ENCODE measurements at regions not wholly inside any gene's neighbourhood (a gene's known extent, or its start where the extent isn't known, plus 50 kb on each side); places are given as distances from the start of the nearest gene placed in this dataset.

GRCh38 chr4:176571206-176571605, 221.5 kb downstream of the VEGFC start:
- Histone ChIP-seq H3K9me3 (no peaks in the 10 kb centered on the region), H3K4me3 (no peak overlapping the region), H3K27ac (no peak overlapping the region), H3K4me1 (no peaks in the 10 kb centered on the region), H3K27me3 (no peaks in the 10 kb centered on the region), H3K36me3 (no peaks in the 10 kb centered on the region)
- TF ChIP-seq CTCF (IDR thresholded peaks at IDR 0.05): no peak
- no peak for TF ChIP-seq EP300 (IDR thresholded peaks at IDR 0.05)
- TF ChIP-seq POLR2A (IDR thresholded peaks at IDR 0.05): no peak
- DNase-seq (ENCODE audit: low spot score in 2 of 2): no peak
- WGBS, 2 donors: 72% methylated on average over 6 of the region's 6 CpGs

GRCh38 chr4:176575141-176575730, 217.5 kb downstream of the VEGFC start:
- DNase-seq (ENCODE audit: low spot score in 2 of 2): no peak
- Histone ChIP-seq H3K27ac (no peak overlapping the region), H3K27me3 (no peaks in the 10 kb centered on the region), H3K4me3 (no peak overlapping the region), H3K9me3 (no peaks in the 10 kb centered on the region), H3K36me3 (no peaks in the 10 kb centered on the region), H3K4me1 (no peaks in the 10 kb centered on the region)
- TF ChIP-seq CTCF (IDR thresholded peaks at IDR 0.05) (no peak), EP300 (IDR thresholded peaks at IDR 0.05) (no peak), POLR2A (IDR thresholded peaks at IDR 0.05) (no peak)
- WGBS, 2 donors: 39 to 47% methylated on average over 2 of the region's 2 CpGs

GRCh38 chr4:176579226-176579625, 213.5 kb downstream of the VEGFC start:
- no peaks in the 10 kb centered on the region for H3K27me3 ChIP-seq
- no peaks in the 10 kb centered on the region for H3K9me3 ChIP-seq
- WGBS, 2 donors: 40 to 45% methylated on average over 6 of the region's 6 CpGs
- DNase-seq (ENCODE audit: low spot score in 2 of 2): no peak
- no peaks in the 10 kb centered on the region for H3K4me1 ChIP-seq
- no peak overlapping the region for H3K4me3 ChIP-seq
- no peak overlapping the region for H3K27ac ChIP-seq
- no peaks in the 10 kb centered on the region for H3K36me3 ChIP-seq
- TF ChIP-seq CTCF (IDR thresholded peaks at IDR 0.05): no peak
- TF ChIP-seq EP300 (IDR thresholded peaks at IDR 0.05): no peak
- no peak for TF ChIP-seq POLR2A (IDR thresholded peaks at IDR 0.05)

- Histone ChIP-seq H3K4me1 (no peaks in the 10 kb centered on the region), H3K27me3 (no peaks in the 10 kb centered on the region)
- WGBS, 2 donors: 95 to 96% methylated on average over 5 of the region's 5 CpGs
Observed at GRCh38 chr4:176583278-176583677, 209.4 kb downstream of the VEGFC start.

More at GRCh38 chr4:176583278-176583677, 209.4 kb downstream of the VEGFC start:
- no peaks in the 10 kb centered on the region for H3K9me3 ChIP-seq
- DNase-seq (ENCODE audit: low spot score in 2 of 2): no peak
- no peak overlapping the region for H3K27ac ChIP-seq
- no peak for TF ChIP-seq EP300 (IDR thresholded peaks at IDR 0.05)
- TF ChIP-seq POLR2A (IDR thresholded peaks at IDR 0.05): no peak
- no peak for TF ChIP-seq CTCF (IDR thresholded peaks at IDR 0.05)
- H3K4me3 ChIP-seq: no peak overlapping the region
- H3K36me3 ChIP-seq: no peaks in the 10 kb centered on the region
